Liver (tissue), 8 donors: ENCODE measurements at regions not wholly inside any gene's neighbourhood (a gene's known extent, or its start where the extent isn't known, plus 50 kb on each side); places are given as distances from the start of the nearest gene placed in this dataset.

Experiments used
- DNase-seq: peaks from one replicate; pipeline ENCODE4 v3.0.0-alpha.2; 2017; ENCODE audit warnings: low spot score
- H3K27ac ChIP-seq, 2 donors: one replicate each; pipeline ENCODE4 v1.7.0; 2013; ENCODE audit warnings: inconsistent platforms in 2 of 2, low read length in 2 of 2, control low read depth in 1 of 2, low read depth in 1 of 2, mild to moderate bottlenecking in 1 of 2
- H3K27me3 ChIP-seq, 4 donors: one replicate each; pipeline versions ENCODE4 v1.6.1 to v1.7.0; 2013; ENCODE audit warnings: low read length in 3 of 4, inconsistent platforms in 1 of 4, mild to moderate bottlenecking in 1 of 4, moderate library complexity in 1 of 4; ENCODE audit not compliant: control insufficient read depth in 4 of 4, insufficient read depth in 4 of 4
- H3K36me3 ChIP-seq, 4 donors: one replicate each; pipeline versions ENCODE4 v1.6.1 to v1.7.0; 2013; ENCODE audit warnings: low read length in 3 of 4, mild to moderate bottlenecking in 3 of 4, low read depth in 1 of 4, moderate library complexity in 1 of 4; ENCODE audit not compliant: control insufficient read depth in 4 of 4, insufficient read depth in 3 of 4
- H3K4me1 ChIP-seq, 4 donors: one replicate each; pipeline versions ENCODE4 v1.6.1 to v1.7.0; 2013; ENCODE audit warnings: low read length in 3 of 4, mild to moderate bottlenecking in 3 of 4, moderate library complexity in 1 of 4; ENCODE audit not compliant: control insufficient read depth in 4 of 4, insufficient read depth in 4 of 4
- H3K4me3 ChIP-seq, 3 donors: one replicate each; pipeline versions ENCODE4 v1.6.1 to v1.7.0; 2013; ENCODE audit warnings: low read length in 3 of 3, control low read depth in 1 of 3, low read depth in 1 of 3, mild to moderate bottlenecking in 1 of 3
- H3K9ac ChIP-seq, 2 donors: one replicate each; pipeline ENCODE4 v1.7.0; 2013; ENCODE audit warnings: low read length in 2 of 2, mild to moderate bottlenecking in 2 of 2, moderate library complexity in 2 of 2, control low read depth in 1 of 2, low read depth in 1 of 2
- H3K9me3 ChIP-seq, 4 donors: one replicate each; pipeline versions ENCODE4 v1.6.1 to v1.7.0; 2013; ENCODE audit warnings: low read length in 3 of 4; ENCODE audit not compliant: control insufficient read depth in 4 of 4
- ATF3 ChIP-seq: IDR thresholded peaks from 2 replicates; pipeline ENCODE4 v1.6.1; 2016; ENCODE audit warnings: antibody characterized with exemption
- CTCF ChIP-seq: fragments of 150-350 bp; IDR thresholded peaks from 2 replicates; pipeline ENCODE4 v1.5.1; 2017; ENCODE audit warnings: improper control_type of control experiment, low read depth, low read length; ENCODE audit not compliant: missing input control
- EGR1 ChIP-seq, 2 donors: IDR thresholded peaks; 2 replicates each; pipeline ENCODE4 v1.6.1; 2016 to 2018; ENCODE audit warnings: antibody characterized with exemption in 2 of 2, low read depth in 2 of 2
- FOXA1 ChIP-seq: IDR thresholded peaks from 2 replicates; pipeline ENCODE4 v1.6.1; 2016; ENCODE audit warnings: antibody characterized with exemption
- FOXA2 ChIP-seq: IDR thresholded peaks from 2 replicates; pipeline ENCODE4 v1.6.1; 2016; ENCODE audit warnings: antibody characterized with exemption
- GABPA ChIP-seq, 2 donors: IDR thresholded peaks in 1 of 2; conservative IDR thresholded peaks in 1 of 2; 2 replicates each; pipeline ENCODE4 v1.6.1; 2016; ENCODE audit warnings: antibody characterized with exemption in 2 of 2, mild to moderate bottlenecking in 1 of 2, moderate library complexity in 1 of 2
- HNF4A ChIP-seq, 2 donors: conservative IDR thresholded peaks; 2 replicates each; pipeline ENCODE4 v1.6.1; 2016; ENCODE audit warnings: antibody characterized with exemption in 2 of 2, mild to moderate bottlenecking in 2 of 2
- JUND ChIP-seq, 2 donors: IDR thresholded peaks; 2 replicates each; pipeline ENCODE4 v1.6.1; 2016; ENCODE audit warnings: antibody characterized with exemption in 2 of 2
- MAX ChIP-seq: IDR thresholded peaks from 2 replicates; pipeline ENCODE4 v1.6.1; 2016; ENCODE audit warnings: antibody characterized with exemption
- NR2F2 ChIP-seq: IDR thresholded peaks from 2 replicates; pipeline ENCODE4 v1.6.1; 2016; ENCODE audit warnings: antibody characterized with exemption
- RAD21 ChIP-seq, 2 donors: IDR thresholded peaks; 2 replicates each; pipeline ENCODE4 v1.6.1; 2016; ENCODE audit warnings: antibody characterized with exemption in 2 of 2, mild to moderate bottlenecking in 2 of 2
- REST ChIP-seq: IDR thresholded peaks from 2 replicates; pipeline ENCODE4 v1.6.1; 2016; ENCODE audit warnings: antibody characterized with exemption, mild to moderate bottlenecking
- SP1 ChIP-seq: IDR thresholded peaks from 2 replicates; pipeline ENCODE4 v1.6.1; 2018; ENCODE audit warnings: antibody characterized with exemption, mild to moderate bottlenecking
- ZBTB33 ChIP-seq: IDR thresholded peaks from 2 replicates; pipeline ENCODE4 v1.6.1; 2016; ENCODE audit warnings: antibody characterized with exemption
- WGBS: extraction: QIAGEN DNeasy Blood & Tissue Kit; methylation state at CpG from one replicate; pipeline ENCODE4 v1.1.7; 2013; 5-methylcytosine and 5-hydroxymethylcytosine counted together
- donor health status: healthy.
- donor health status: healthy.
- donor health status: healthy.
- donor health status: healthy.
- donor health status: healthy.

- Histone ChIP-seq H3K4me3 (no peak overlapping the region), H3K27me3 (no peaks in the 10 kb centered on the region), H3K4me1 (no peaks in the 10 kb centered on the region), H3K9ac (no peak overlapping the region), H3K36me3 (no peaks in the 10 kb centered on the region), H3K9me3 (no peaks in the 10 kb centered on the region), H3K27ac (no peak overlapping the region)
- WGBS: 80% methylated on average over 4 of the region's 4 CpGs
- TF ChIP-seq MAX (no peak), ZBTB33 (no peak), JUND (IDR thresholded peaks at IDR 0.05) (no peak), SP1 (no peak), HNF4A (conservative IDR thresholded peaks at IDR 0.05) (no peak), CTCF (no peak), FOXA2 (no peak), REST (no peak), ATF3 (no peak), RAD21 (IDR thresholded peaks at IDR 0.05) (no peak), EGR1 (IDR thresholded peaks at IDR 0.05; ENCODE audit: low read depth in 2 of 2) (no peak), FOXA1 (no peak), NR2F2 (no peak)
- no peak for DNase-seq
Measured at GRCh38 chr21:28607545-28607944, 385.1 kb downstream of the LTN1 start.

- H3K9ac ChIP-seq: no peak overlapping the region
- no peaks in the 10 kb centered on the region for H3K27me3 ChIP-seq
- H3K4me1 ChIP-seq: no peaks in the 10 kb centered on the region
- H3K36me3 ChIP-seq: no peaks in the 10 kb centered on the region
- H3K9me3 ChIP-seq: peaks cover under 1 to 5% (median 3%) of the 10 kb centered on the region in 4 donors
- H3K4me3 ChIP-seq: no peak overlapping the region
- TF ChIP-seq NR2F2 (no peak), ATF3 (no peak), EGR1 (IDR thresholded peaks at IDR 0.05; ENCODE audit: low read depth in 2 of 2) (no peak), GABPA (IDR thresholded peaks at IDR 0.05 in 1 of 2, conservative IDR thresholded peaks at IDR 0.05 in 1 of 2) (no peak), MAX (no peak)
- 90% methylated on average over 3 of the region's 3 CpGs for WGBS
- no peak for DNase-seq
- H3K27ac ChIP-seq: no peak overlapping the region
Measured at GRCh38 chr21:28604946-28605537, 387.6 kb downstream of the LTN1 start.
